HEK293 (cell line): ENCODE measurements at regions not wholly inside any gene's neighbourhood (a gene's known extent, or its start where the extent isn't known, plus 50 kb on each side); places are given as distances from the start of the nearest gene placed in this dataset.

Experiments
- CTCF ChIA-PET: fragments of 350-600 bp; formaldehyde crosslinking; extraction: SDS; loops from one replicate; lab custom pipeline; 2021; ENCODE audit warnings: antibody characterized with exemption; lab: Yijun Ruan, JAX
- POLR2A ChIA-PET: fragments of 300-600 bp; formaldehyde crosslinking; extraction: SDS; loops from one replicate; lab custom pipeline; 2020; ENCODE audit warnings: antibody characterized with exemption, inconsistent platforms; lab: Yijun Ruan, JAX
- H3K27ac ChIP-seq: fragments of 200-500 bp; sonication (Bioruptor generic); 2 replicates; pipeline ENCODE4 v1.5.1; 2014; ENCODE audit warnings: low read depth, low read length, control low read depth, inconsistent platforms; ENCODE audit errors: extremely low read depth
- H3K36me3 ChIP-seq, 2 experiments: fragments of 200-500 bp in 1 of 2; sonication (Bioruptor generic) in 1 of 2; 1 replicate in 1 of 2; 2 replicates in 1 of 2; pipeline ENCODE4 v1.5.1; 2014 to 2017; ENCODE audit warnings: inconsistent platforms in 2 of 2, low read length in 2 of 2; ENCODE audit not compliant: control insufficient read depth in 2 of 2, insufficient read depth in 1 of 2
- H3K4me1 ChIP-seq: fragments of 200-500 bp; sonication (Bioruptor generic); 2 replicates; pipeline ENCODE4 v1.5.1; 2014; ENCODE audit warnings: mild to moderate bottlenecking, low read length, inconsistent platforms; ENCODE audit not compliant: control insufficient read depth, insufficient read depth
- H3K4me3 ChIP-seq: 2 replicates; pipeline ENCODE4 v1.5.1; 2011; ENCODE audit warnings: low read depth, mild to moderate bottlenecking, control low read depth, low read length, moderate library complexity
- H3K9me3 ChIP-seq: fragments of 200-500 bp; sonication (Bioruptor generic); 2 replicates; pipeline ENCODE4 v1.5.1; 2014; ENCODE audit warnings: low read depth, low read length, inconsistent platforms; ENCODE audit not compliant: control insufficient read depth, insufficient read depth
- CTCF ChIP-seq: fragments of 450-650 bp; formaldehyde crosslinking; IDR thresholded peaks from 2 replicates; pipeline ENCODE4 v1.5.1; 2016; ENCODE audit warnings: missing biosample characterization, missing genetic modification characterization
- EGR2 ChIP-seq: fragments of 450-650 bp; formaldehyde crosslinking; IDR thresholded peaks from 2 replicates; pipeline ENCODE4 v1.5.1; 2016; ENCODE audit warnings: low read depth, missing biosample characterization, missing genetic modification characterization
- PRDM4 ChIP-seq: fragments of 450-650 bp; formaldehyde crosslinking; IDR thresholded peaks from 2 replicates; pipeline ENCODE4 v1.5.1; 2017; ENCODE audit warnings: missing biosample characterization, missing genetic modification characterization
- ZBTB10 ChIP-seq: fragments of 450-650 bp; formaldehyde crosslinking; IDR thresholded peaks from 2 replicates; pipeline ENCODE4 v1.5.1; 2016; ENCODE audit warnings: missing biosample characterization, missing genetic modification characterization
- ZFHX2 ChIP-seq: fragments of 450-650 bp; formaldehyde crosslinking; conservative IDR thresholded peaks from 2 replicates; pipeline ENCODE4 v1.5.1; 2016; ENCODE audit warnings: missing biosample characterization, missing genetic modification characterization
- ZFP41 ChIP-seq: fragments of 450-650 bp; formaldehyde crosslinking; IDR thresholded peaks from 2 replicates; pipeline ENCODE4 v1.5.1; 2016; ENCODE audit warnings: missing biosample characterization, missing genetic modification characterization, borderline replicate concordance
- ZNF138 ChIP-seq: fragments of 450-650 bp; formaldehyde crosslinking; IDR thresholded peaks from 2 replicates; pipeline ENCODE4 v1.5.1; 2016; ENCODE audit warnings: missing biosample characterization, missing genetic modification characterization, borderline replicate concordance
- ZNF350 ChIP-seq: fragments of 450-650 bp; formaldehyde crosslinking; IDR thresholded peaks from 2 replicates; pipeline ENCODE4 v1.5.0; 2017; ENCODE audit warnings: missing biosample characterization, mild to moderate bottlenecking, missing genetic modification characterization
- ZNF394 ChIP-seq: fragments of 450-650 bp; formaldehyde crosslinking; IDR thresholded peaks from 2 replicates; pipeline ENCODE4 v1.5.1; 2016; ENCODE audit warnings: missing biosample characterization, missing genetic modification characterization, mild to moderate bottlenecking, moderate library complexity, borderline replicate concordance
- ZNF449 ChIP-seq: fragments of 450-650 bp; formaldehyde crosslinking; IDR thresholded peaks from 2 replicates; pipeline ENCODE4 v1.5.1; 2017; ENCODE audit warnings: missing biosample characterization, mild to moderate bottlenecking, missing genetic modification characterization, moderate library complexity
- ZNF488 ChIP-seq: fragments of 450-650 bp; formaldehyde crosslinking; IDR thresholded peaks from 2 replicates; pipeline ENCODE4 v1.5.1; 2016; ENCODE audit warnings: missing biosample characterization, missing genetic modification characterization
- ZNF843 ChIP-seq: fragments of 450-650 bp; formaldehyde crosslinking; IDR thresholded peaks from 2 replicates; pipeline ENCODE4 v1.5.1; 2016; ENCODE audit warnings: missing biosample characterization, missing genetic modification characterization
- ZSCAN30 ChIP-seq: fragments of 450-650 bp; IDR thresholded peaks from 2 replicates; pipeline ENCODE4 v1.5.1; 2018; ENCODE audit warnings: missing biosample characterization, mild to moderate bottlenecking, missing genetic modification characterization, moderate library complexity

- TF ChIP-seq PRDM4 (no peak), ZFP41 (no peak), CTCF (tag by site-specific recombination) (no peak), ZNF449 (tag by site-specific recombination) (no peak), ZNF350 (tag by site-specific recombination) (no peak), ZNF843 (tag by site-specific recombination) (no peak), ZNF488 (tag by site-specific recombination) (no peak), ZBTB10 (tag by site-specific recombination) (no peak), ZFHX2 (tag by site-specific recombination) (no peak), ZSCAN30 (tag by site-specific recombination) (no peak), ZNF138 (tag by site-specific recombination) (no peak), EGR2 (no peak)
Measured at GRCh38 chr6:139742671-139743070, 368.2 kb upstream of the CITED2 start (continued).

- H3K27ac ChIP-seq: no peak overlapping the region
- TF ChIP-seq ZNF394 (tag by site-specific recombination): no peak
- TF ChIP-seq, all 188 proteins: peak for 0
- POLR2A ChIA-PET: no interaction called here
- Histone ChIP-seq H3K4me1 (no peaks in the 10 kb centered on the region), H3K36me3 (no peaks in the 10 kb centered on the region), H3K9me3 (no peaks in the 10 kb centered on the region), H3K4me3 (no peak overlapping the region)
- CTCF ChIA-PET: no interaction called here
Measured at GRCh38 chr6:139738801-139739455, 364.5 kb upstream of the CITED2 start.
